Body of pancreas (tissue), 4 donors: ENCODE measurements at regions not wholly inside any gene's neighbourhood (a gene's known extent, or its start where the extent isn't known, plus 50 kb on each side); places are given as distances from the start of the nearest gene placed in this dataset.

Experiments
- POLR2A ChIP-seq, 3 donors: fragments of 450-650 bp; IDR thresholded peaks; one replicate each; pipeline ENCODE4 v1.6.1; 2016; ENCODE audit warnings: antibody characterized with exemption in 3 of 3, mild to moderate bottlenecking in 2 of 3
- TF ChIP-seq, protein P1 (sequence below), 7 experiments: fragments of 450-650 bp in 4 of 7; fragments of 200-600 bp in 3 of 7; sonication (generic) in 3 of 7; IDR thresholded peaks; one replicate each; pipeline ENCODE4 v1.5.1; 2016 to 2019; ENCODE audit warnings: antibody characterized with exemption in 7 of 7

DNA sequence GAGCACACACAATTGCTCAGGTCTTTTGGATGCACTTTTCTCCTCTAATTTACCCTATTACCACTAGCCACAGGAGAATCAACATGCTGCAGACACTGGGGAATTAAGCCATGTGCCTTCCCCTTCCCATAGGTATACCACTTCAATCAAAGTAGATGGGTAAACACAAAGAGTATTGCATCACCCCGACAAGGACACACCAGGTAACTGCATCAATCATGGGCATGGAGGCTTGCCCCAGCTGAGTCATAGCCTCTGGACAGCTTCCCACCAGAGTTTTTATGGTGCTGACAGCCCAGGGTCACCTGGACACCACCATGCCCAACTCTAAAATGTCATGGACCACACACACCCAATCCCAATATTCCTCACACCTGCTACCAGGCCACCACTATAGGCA lies 197.2 kb upstream of the AR start:
- TF ChIP-seq, protein P1, sequence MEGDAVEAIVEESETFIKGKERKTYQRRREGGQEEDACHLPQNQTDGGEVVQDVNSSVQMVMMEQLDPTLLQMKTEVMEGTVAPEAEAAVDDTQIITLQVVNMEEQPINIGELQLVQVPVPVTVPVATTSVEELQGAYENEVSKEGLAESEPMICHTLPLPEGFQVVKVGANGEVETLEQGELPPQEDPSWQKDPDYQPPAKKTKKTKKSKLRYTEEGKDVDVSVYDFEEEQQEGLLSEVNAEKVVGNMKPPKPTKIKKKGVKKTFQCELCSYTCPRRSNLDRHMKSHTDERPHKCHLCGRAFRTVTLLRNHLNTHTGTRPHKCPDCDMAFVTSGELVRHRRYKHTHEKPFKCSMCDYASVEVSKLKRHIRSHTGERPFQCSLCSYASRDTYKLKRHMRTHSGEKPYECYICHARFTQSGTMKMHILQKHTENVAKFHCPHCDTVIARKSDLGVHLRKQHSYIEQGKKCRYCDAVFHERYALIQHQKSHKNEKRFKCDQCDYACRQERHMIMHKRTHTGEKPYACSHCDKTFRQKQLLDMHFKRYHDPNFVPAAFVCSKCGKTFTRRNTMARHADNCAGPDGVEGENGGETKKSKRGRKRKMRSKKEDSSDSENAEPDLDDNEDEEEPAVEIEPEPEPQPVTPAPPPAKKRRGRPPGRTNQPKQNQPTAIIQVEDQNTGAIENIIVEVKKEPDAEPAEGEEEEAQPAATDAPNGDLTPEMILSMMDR (IDR thresholded peaks at IDR 0.05): no peak
- no peak for TF ChIP-seq POLR2A (IDR thresholded peaks at IDR 0.05)
